ENCODE measurements at regions not wholly inside any gene's neighbourhood (a gene's known extent, or its start where the extent isn't known, plus 50 kb on each side); places are given as distances from the start of the nearest gene placed in this dataset.

- intact Hi-C loops (cut with micrococcal nuclease) (no loop called here), in situ Hi-C loops (cut with MboI; ENCODE audit: low sequenced_read_pairs) (no loop called here), dilution Hi-C loops (cut with HindIII; ENCODE audit: low sequenced_read_pairs, unreplicated experiment) (no loop called here)
- H2AK5ac ChIP-seq (ENCODE audit: low read depth, low read length) = no peak overlapping the region
- no TSS peak for BruUV-seq (replicated peaks)
- TF ChIP-seq RAD21 (IDR thresholded peaks at IDR 0.05; ENCODE audit: low read length) (no peak), MAFK (IDR thresholded peaks at IDR 0.05; ENCODE audit: low read depth, low read length) (no peak), CHD1 (IDR thresholded peaks at IDR 0.05; ENCODE audit: low read depth, low read length) (no peak), POLR2A (IDR thresholded peaks at IDR 0.05; ENCODE audit: low read depth, low read length) (no peak), CTCF (conservative IDR thresholded peaks at IDR 0.05; ENCODE audit: low read depth, low read length) (no peak), NFE2L2 (IDR thresholded peaks at IDR 0.05; ENCODE audit: low read depth, low read length) (no peak), ELK1 (IDR thresholded peaks at IDR 0.05; ENCODE audit: borderline replicate concordance, low read depth, low read length) (no peak), MXI1 (IDR thresholded peaks at IDR 0.05; ENCODE audit: borderline replicate concordance, low read depth, low read length) (no peak), BHLHE40 (IDR thresholded peaks at IDR 0.05; ENCODE audit: low read depth, low read length) (no peak), SMC3 (IDR thresholded peaks at IDR 0.05; ENCODE audit: low read depth, low read length) (no peak), MAZ (IDR thresholded peaks at IDR 0.05; ENCODE audit: borderline replicate concordance, low read depth, low read length) (no peak), RCOR1 (IDR thresholded peaks at IDR 0.05; ENCODE audit: insufficient replicate concordance, low read length) (no peak), RFX5 (IDR thresholded peaks at IDR 0.05; ENCODE audit: low read depth, low read length) (no peak), FOS (IDR thresholded peaks at IDR 0.05; ENCODE audit: low read depth, low read length) (no peak)
- H3K4me1 ChIP-seq (ENCODE audit: control insufficient read depth, insufficient read depth, low read length) = no peaks in the 10 kb centered on the region
- H3K56ac ChIP-seq (ENCODE audit: extremely low read depth, insufficient read depth, low read length) = no peak overlapping the region
- H3K27me3 ChIP-seq (ENCODE audit: control insufficient read depth, insufficient read depth, low read length) = no peaks in the 10 kb centered on the region; the same call in none of the 2 replicates
- H4K91ac ChIP-seq (ENCODE audit: insufficient read depth, low read depth, low read length) = no peak overlapping the region
- no peak overlapping the region for H3K18ac ChIP-seq (ENCODE audit: low read depth, low read length)
- WGBS, 2 experiments (ENCODE audit: extremely low coverage in 2 of 2, insufficient read length in 1 of 2) = no CpG with 5 or more reads among the region's 3 CpGs
- H2BK15ac ChIP-seq (ENCODE audit: low read depth, low read length) = no peak overlapping the region
- H3K79me1 ChIP-seq (ENCODE audit: low read depth in 1 of 2, low read length in 2 of 2) = no peaks in the 10 kb centered on the region
- no peak overlapping the region for H3K23ac ChIP-seq (ENCODE audit: low read depth, low read length)
- H3K14ac ChIP-seq (replicated peaks; ENCODE audit: low read depth, low read length) = no peak overlapping the region
- no peak overlapping the region for H3K9ac ChIP-seq (ENCODE audit: low read depth, low read length)
- ATAC-seq (ENCODE audit: low read depth) (no peak; the same call in 1 of the 2 replicates), DNase-seq (peak; percentile 49)
- no peak overlapping the region for H3K27ac ChIP-seq (ENCODE audit: insufficient read depth, low read length)
- H3K9me1 ChIP-seq (ENCODE audit: insufficient read depth, low read length) = no peaks in the 10 kb centered on the region
- H4K8ac ChIP-seq (ENCODE audit: low read depth in 2 of 2, low read length in 2 of 2) = no peak overlapping the region
- H2BK20ac ChIP-seq (ENCODE audit: low read depth, low read length) = no peak overlapping the region
- H3K4ac ChIP-seq (ENCODE audit: low read depth, low read length) = no peak overlapping the region
- H3K9me3 ChIP-seq (ENCODE audit: control insufficient read depth, insufficient read depth, low read length) = no peaks in the 10 kb centered on the region
- H2AK9ac ChIP-seq (replicated peaks; ENCODE audit: low read depth, low read length, poor library complexity) = no peak overlapping the region
- POLR2A ChIA-PET (ENCODE audit: unreplicated experiment) = no interaction called here
- no peak overlapping the region for H4K5ac ChIP-seq (ENCODE audit: low read depth, low read length)
- CTCF ChIA-PET = no interaction called here
- no peak overlapping the region for H2BK120ac ChIP-seq (ENCODE audit: low read depth, low read length)
- no peak overlapping the region for H2AFZ ChIP-seq (replicated peaks; ENCODE audit: low read length, poor library complexity)
- H3K4me3 ChIP-seq (ENCODE audit: insufficient read depth, low read depth, low read length) = no peak overlapping the region
- H3K36me3 ChIP-seq (ENCODE audit: control insufficient read depth, insufficient read depth, low read length) = no peaks in the 10 kb centered on the region
- no peak overlapping the region for H2BK5ac ChIP-seq (ENCODE audit: low read depth, low read length, poor library complexity, severe bottlenecking)
- no peaks in the 10 kb centered on the region for H4K20me1 ChIP-seq (ENCODE audit: insufficient read depth, low read length)
- H3K4me2 ChIP-seq (ENCODE audit: low read depth, low read length) = no peak overlapping the region
Measured at GRCh38 chrX:112163906-112164305, 81.3 kb upstream of the TRPC5 start.
